ENCODE measurements at regions not wholly inside any gene's neighbourhood (a gene's known extent, or its start where the extent isn't known, plus 50 kb on each side); places are given as distances from the start of the nearest gene placed in this dataset.

- no peak for TF ChIP-seq CTCF (IDR thresholded peaks at IDR 0.05)
- no peak for TF ChIP-seq POLR2A (IDR thresholded peaks at IDR 0.05)
Observed at GRCh38 chr13:89457977-89458376, 1786.8 kb downstream of the SLITRK5 start.

Data from esophagus squamous epithelium (tissue), 4 donors.